ENCODE measurements at regions not wholly inside any gene's neighbourhood (a gene's known extent, or its start where the extent isn't known, plus 50 kb on each side); places are given as distances from the start of the nearest gene placed in this dataset.

- FAIRE-seq (no peak), DNase-seq (no peak)
- Histone ChIP-seq H3K36me3 (ENCODE audit: control insufficient read depth in 3 of 3, insufficient read depth in 2 of 3, low read depth in 1 of 3, low read length in 3 of 3) (no peaks in the 10 kb centered on the region), H3K27me3 (ENCODE audit: control insufficient read depth in 3 of 3, insufficient read depth in 3 of 3, low read length in 3 of 3) (no peaks in the 10 kb centered on the region), H3K4me3 (ENCODE audit: low read depth in 1 of 3, low read length in 3 of 3) (no peak overlapping the region), H3K4me1 (ENCODE audit: control insufficient read depth in 3 of 3, insufficient read depth in 2 of 3, low read depth in 1 of 3, low read length in 2 of 3) (peaks cover 0 to 23% (median 0%) of the 10 kb centered on the region in 3 donors), H3K27ac (ENCODE audit: low read depth in 1 of 3, low read length in 2 of 3) (no peak overlapping the region), H3K9me3 (ENCODE audit: control insufficient read depth in 2 of 2, insufficient read depth in 1 of 2, low read depth in 1 of 2, low read length in 1 of 2) (no peaks in the 10 kb centered on the region)
- WGBS, 3 donors, result 6 to 62% (median 27%) methylated on average over 2 of the region's 2 CpGs
Observed at GRCh38 chr1:244954359-244954758, 90.0 kb upstream of the HNRNPU start.

GRCh38 chr1:244953901-244954300 lies 89.6 kb upstream of the HNRNPU start:
- 79 to 87% (median 84%) methylated on average over 4 of the region's 4 CpGs for WGBS, 3 donors
- Histone ChIP-seq H3K27me3 (ENCODE audit: control insufficient read depth in 3 of 3, insufficient read depth in 3 of 3, low read length in 3 of 3) (no peaks in the 10 kb centered on the region), H3K27ac (ENCODE audit: low read depth in 1 of 3, low read length in 2 of 3) (peak overlapping the region in 1 of 3 donors; percentile 92), H3K4me3 (ENCODE audit: low read depth in 1 of 3, low read length in 3 of 3) (no peak overlapping the region), H3K36me3 (ENCODE audit: control insufficient read depth in 3 of 3, insufficient read depth in 2 of 3, low read depth in 1 of 3, low read length in 3 of 3) (no peaks in the 10 kb centered on the region), H3K4me1 (ENCODE audit: control insufficient read depth in 3 of 3, insufficient read depth in 2 of 3, low read depth in 1 of 3, low read length in 2 of 3) (peaks cover 0 to 23% (median 0%) of the 10 kb centered on the region in 3 donors), H3K9me3 (ENCODE audit: control insufficient read depth in 2 of 2, insufficient read depth in 1 of 2, low read depth in 1 of 2, low read length in 1 of 2) (no peaks in the 10 kb centered on the region)
- DNase-seq (no peak), FAIRE-seq (no peak)

- Histone ChIP-seq H3K4me3 (ENCODE audit: low read depth in 1 of 3, low read length in 3 of 3) (no peak overlapping the region), H3K9me3 (ENCODE audit: control insufficient read depth in 2 of 2, insufficient read depth in 1 of 2, low read depth in 1 of 2, low read length in 1 of 2) (no peaks in the 10 kb centered on the region), H3K27ac (ENCODE audit: low read depth in 1 of 3, low read length in 2 of 3) (peak overlapping the region; percentile 54 to 92 (median 83)), H3K4me1 (ENCODE audit: control insufficient read depth in 3 of 3, insufficient read depth in 2 of 3, low read depth in 1 of 3, low read length in 2 of 3) (peaks cover 0 to 23% (median 0%) of the 10 kb centered on the region in 3 donors), H3K27me3 (ENCODE audit: control insufficient read depth in 3 of 3, insufficient read depth in 3 of 3, low read length in 3 of 3) (no peaks in the 10 kb centered on the region), H3K36me3 (ENCODE audit: control insufficient read depth in 3 of 3, insufficient read depth in 2 of 3, low read depth in 1 of 3, low read length in 3 of 3) (no peaks in the 10 kb centered on the region)
- WGBS, 3 donors, result 11 to 49% (median 28%) methylated on average over 8 of the region's 8 CpGs
- DNase-seq (peak; percentile 89 to 93), FAIRE-seq (no peak)
Observed at GRCh38 chr1:244952940-244953339, 88.6 kb upstream of the HNRNPU start.

GRCh38 chr1:244952280-244952933 lies 88.1 kb upstream of the HNRNPU start:
- DNase-seq (no peak), FAIRE-seq (no peak)
- 63 to 80% (median 63%) methylated on average over 5 of the region's 5 CpGs for WGBS, 3 donors
- no peak overlapping the region for H3K4me3 ChIP-seq (ENCODE audit: low read depth in 1 of 3, low read length in 3 of 3)
- no peaks in the 10 kb centered on the region for H3K27me3 ChIP-seq (ENCODE audit: control insufficient read depth in 3 of 3, insufficient read depth in 3 of 3, low read length in 3 of 3)
- H3K9me3 ChIP-seq (ENCODE audit: control insufficient read depth in 2 of 2, insufficient read depth in 1 of 2, low read depth in 1 of 2, low read length in 1 of 2), result no peaks in the 10 kb centered on the region
- no peaks in the 10 kb centered on the region for H3K36me3 ChIP-seq (ENCODE audit: control insufficient read depth in 3 of 3, insufficient read depth in 2 of 3, low read depth in 1 of 3, low read length in 3 of 3)
- H3K27ac ChIP-seq (ENCODE audit: low read depth in 1 of 3, low read length in 2 of 3), result peak overlapping the region; percentile 54 to 92 (median 83)
- H3K4me1 ChIP-seq (ENCODE audit: control insufficient read depth in 3 of 3, insufficient read depth in 2 of 3, low read depth in 1 of 3, low read length in 2 of 3), result peaks cover 0 to 23% (median 0%) of the 10 kb centered on the region in 3 donors

- WGBS, 3 donors, result 93 to 99% (median 96%) methylated on average over 4 of the region's 4 CpGs
- no peak overlapping the region for H3K4me3 ChIP-seq (ENCODE audit: low read depth in 1 of 3, low read length in 3 of 3)
- DNase-seq (no peak), FAIRE-seq (no peak)
- no peaks in the 10 kb centered on the region for H3K9me3 ChIP-seq (ENCODE audit: control insufficient read depth in 2 of 2, insufficient read depth in 1 of 2, low read depth in 1 of 2, low read length in 1 of 2)
- H3K4me1 ChIP-seq (ENCODE audit: control insufficient read depth in 3 of 3, insufficient read depth in 2 of 3, low read depth in 1 of 3, low read length in 2 of 3), result peaks cover 0 to 13% (median 0%) of the 10 kb centered on the region in 3 donors
- H3K27ac ChIP-seq (ENCODE audit: low read depth in 1 of 3, low read length in 2 of 3), result no peak overlapping the region
- H3K36me3 ChIP-seq (ENCODE audit: control insufficient read depth in 3 of 3, insufficient read depth in 2 of 3, low read depth in 1 of 3, low read length in 3 of 3), result no peaks in the 10 kb centered on the region
- H3K27me3 ChIP-seq (ENCODE audit: control insufficient read depth in 3 of 3, insufficient read depth in 3 of 3, low read length in 3 of 3), result no peaks in the 10 kb centered on the region
Observed at GRCh38 chr1:244948416-244948815, 84.1 kb upstream of the HNRNPU start.

GRCh38 chr1:244945109-244945671 lies 80.8 kb upstream of the HNRNPU start:
- DNase-seq, result no peak
- Histone ChIP-seq H3K27ac (ENCODE audit: low read depth in 1 of 3, low read length in 2 of 3) (no peak overlapping the region), H3K4me1 (ENCODE audit: control insufficient read depth in 3 of 3, insufficient read depth in 2 of 3, low read depth in 1 of 3, low read length in 2 of 3) (no peaks in the 10 kb centered on the region), H3K9me3 (ENCODE audit: control insufficient read depth in 2 of 2, insufficient read depth in 1 of 2, low read depth in 1 of 2, low read length in 1 of 2) (no peaks in the 10 kb centered on the region), H3K27me3 (ENCODE audit: control insufficient read depth in 3 of 3, insufficient read depth in 3 of 3, low read length in 3 of 3) (no peaks in the 10 kb centered on the region), H3K36me3 (ENCODE audit: control insufficient read depth in 3 of 3, insufficient read depth in 2 of 3, low read depth in 1 of 3, low read length in 3 of 3) (no peaks in the 10 kb centered on the region), H3K4me3 (ENCODE audit: low read depth in 1 of 3, low read length in 3 of 3) (no peak overlapping the region)
- no peak for FAIRE-seq
- WGBS, 3 donors, result 63 to 77% (median 67%) methylated on average over 3 of the region's 3 CpGs

GRCh38 chr1:244941121-244941520 lies 76.8 kb upstream of the HNRNPU start:
- Histone ChIP-seq H3K36me3 (ENCODE audit: control insufficient read depth in 3 of 3, insufficient read depth in 2 of 3, low read depth in 1 of 3, low read length in 3 of 3) (no peaks in the 10 kb centered on the region), H3K9me3 (ENCODE audit: control insufficient read depth in 2 of 2, insufficient read depth in 1 of 2, low read depth in 1 of 2, low read length in 1 of 2) (no peaks in the 10 kb centered on the region), H3K27me3 (ENCODE audit: control insufficient read depth in 3 of 3, insufficient read depth in 3 of 3, low read length in 3 of 3) (no peaks in the 10 kb centered on the region), H3K27ac (ENCODE audit: low read depth in 1 of 3, low read length in 2 of 3) (no peak overlapping the region), H3K4me1 (ENCODE audit: control insufficient read depth in 3 of 3, insufficient read depth in 2 of 3, low read depth in 1 of 3, low read length in 2 of 3) (no peaks in the 10 kb centered on the region), H3K4me3 (ENCODE audit: low read depth in 1 of 3, low read length in 3 of 3) (no peak overlapping the region)
- no peak for FAIRE-seq
- WGBS, 3 donors, result 90 to 96% (median 92%) methylated on average over 12 to 13 of the region's 13 CpGs
- no peak for DNase-seq

GRCh38 chr1:244937099-244937498 lies 72.8 kb upstream of the HNRNPU start:
- Histone ChIP-seq H3K27me3 (ENCODE audit: control insufficient read depth in 3 of 3, insufficient read depth in 3 of 3, low read length in 3 of 3) (no peaks in the 10 kb centered on the region), H3K36me3 (ENCODE audit: control insufficient read depth in 3 of 3, insufficient read depth in 2 of 3, low read depth in 1 of 3, low read length in 3 of 3) (no peaks in the 10 kb centered on the region), H3K9me3 (ENCODE audit: control insufficient read depth in 2 of 2, insufficient read depth in 1 of 2, low read depth in 1 of 2, low read length in 1 of 2) (no peaks in the 10 kb centered on the region), H3K4me1 (ENCODE audit: control insufficient read depth in 3 of 3, insufficient read depth in 2 of 3, low read depth in 1 of 3, low read length in 2 of 3) (no peaks in the 10 kb centered on the region), H3K27ac (ENCODE audit: low read depth in 1 of 3, low read length in 2 of 3) (no peak overlapping the region), H3K4me3 (ENCODE audit: low read depth in 1 of 3, low read length in 3 of 3) (no peak overlapping the region)
- FAIRE-seq (no peak), DNase-seq (no peak)

All from small intestine (tissue), 7 donors.